ENCODE measurements at regions not wholly inside any gene's neighbourhood (a gene's known extent, or its start where the extent isn't known, plus 50 kb on each side); places are given as distances from the start of the nearest gene placed in this dataset.

DNA sequence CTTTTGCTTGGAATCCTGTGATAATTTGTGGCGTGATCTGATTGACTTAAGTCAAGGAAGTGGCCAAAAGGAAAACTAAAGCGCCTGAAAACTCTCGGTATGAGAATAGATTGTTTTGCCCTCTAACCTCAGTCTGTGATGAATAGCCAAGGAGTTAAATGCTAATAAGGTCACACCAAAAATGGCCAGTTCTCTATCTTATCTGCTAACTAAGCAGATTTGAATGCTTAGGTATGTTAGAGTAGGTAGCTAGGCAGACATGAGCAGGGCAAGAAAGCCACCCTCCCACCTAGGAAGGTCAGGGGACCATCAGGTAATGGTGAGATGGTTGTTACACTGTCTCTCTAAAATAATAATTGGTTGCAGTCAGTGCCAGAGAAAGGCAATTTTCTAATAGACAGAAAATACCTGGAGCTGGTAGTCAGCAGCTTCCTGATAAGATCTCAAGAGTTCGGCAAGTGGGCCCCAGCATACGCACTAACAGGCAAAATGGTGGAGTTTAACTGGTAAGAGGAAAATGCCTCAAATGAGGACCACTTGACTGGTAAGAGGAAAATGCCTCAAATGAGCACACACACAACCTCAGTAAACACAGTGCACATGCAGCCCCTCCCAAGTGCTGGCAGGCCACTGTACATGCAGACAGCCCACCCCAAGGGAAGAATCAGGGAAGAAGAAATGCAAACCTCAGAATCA is 468.4 kb downstream of the MBD2 start:
- DNase-seq (ENCODE audit: low read depth, low spot score) = no peak

DNA sequence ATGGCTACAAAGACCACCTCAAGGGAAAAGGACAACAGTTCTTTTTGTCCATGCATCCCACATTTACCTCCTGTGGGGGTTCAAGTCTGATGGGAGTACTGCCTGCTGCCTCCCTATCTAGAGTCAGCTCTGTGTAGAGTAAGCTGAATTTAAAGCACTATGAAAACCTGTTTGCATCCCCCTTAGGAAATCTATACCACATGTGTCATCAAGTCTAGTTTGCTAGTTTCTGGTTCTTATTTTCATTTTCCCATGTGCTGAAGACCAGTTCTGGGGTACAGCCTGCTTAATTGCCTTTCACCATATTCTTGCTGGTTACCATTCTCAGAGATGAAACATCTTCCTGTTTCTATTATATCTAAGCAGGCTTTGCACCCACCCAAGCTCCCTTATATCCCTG is 470.3 kb downstream of the MBD2 start:
- no peak for DNase-seq (ENCODE audit: low read depth, low spot score)

DNA sequence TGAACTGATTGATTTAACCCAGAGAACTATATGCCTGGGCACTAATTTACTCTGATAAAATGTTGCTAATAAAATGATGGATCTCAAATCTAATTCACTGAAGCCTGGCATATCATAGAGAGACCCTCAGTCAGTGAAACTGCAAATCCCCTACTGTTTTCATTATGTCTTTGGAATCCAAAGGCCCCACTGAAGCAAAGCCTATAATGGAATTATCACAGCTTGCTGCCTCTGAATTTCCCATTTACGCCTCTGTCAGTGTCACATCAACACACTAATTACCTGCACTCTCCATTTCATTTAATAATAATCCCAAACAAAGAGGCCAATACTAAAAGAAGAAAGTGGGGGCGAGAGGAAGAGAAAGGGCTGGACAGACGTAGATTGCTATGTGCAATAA is 470.9 kb downstream of the MBD2 start:
- DNase-seq (ENCODE audit: low read depth, low spot score) = no peak

DNA sequence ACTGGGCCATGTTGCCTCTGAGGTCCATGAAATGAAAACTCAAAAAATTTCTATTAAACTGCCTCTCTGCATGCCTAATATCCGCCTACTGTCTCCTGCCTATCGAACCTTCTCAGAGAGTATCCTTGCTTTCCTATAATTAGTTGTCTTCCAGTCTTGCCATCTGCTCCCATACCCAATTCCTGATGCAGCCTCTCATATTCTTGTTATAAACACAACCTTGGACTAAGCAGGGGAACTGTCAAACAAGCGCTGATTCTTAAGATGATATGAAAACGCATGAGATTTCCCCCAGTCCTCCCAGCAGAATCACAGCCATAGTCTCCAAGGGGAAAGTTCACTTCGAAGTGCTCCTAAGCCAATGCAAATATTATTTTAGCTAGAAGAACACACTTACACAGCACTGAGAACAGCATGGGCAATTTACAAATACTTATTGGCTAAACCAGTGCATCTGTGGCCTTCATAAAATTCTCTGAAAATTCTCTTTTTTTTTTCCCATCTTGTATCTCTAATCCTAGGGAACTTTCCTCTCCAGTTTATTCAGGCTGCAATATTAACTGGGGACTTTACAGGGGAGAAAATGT is 471.6 kb downstream of the MBD2 start:
- no peak for DNase-seq (ENCODE audit: low read depth, low spot score)

DNA sequence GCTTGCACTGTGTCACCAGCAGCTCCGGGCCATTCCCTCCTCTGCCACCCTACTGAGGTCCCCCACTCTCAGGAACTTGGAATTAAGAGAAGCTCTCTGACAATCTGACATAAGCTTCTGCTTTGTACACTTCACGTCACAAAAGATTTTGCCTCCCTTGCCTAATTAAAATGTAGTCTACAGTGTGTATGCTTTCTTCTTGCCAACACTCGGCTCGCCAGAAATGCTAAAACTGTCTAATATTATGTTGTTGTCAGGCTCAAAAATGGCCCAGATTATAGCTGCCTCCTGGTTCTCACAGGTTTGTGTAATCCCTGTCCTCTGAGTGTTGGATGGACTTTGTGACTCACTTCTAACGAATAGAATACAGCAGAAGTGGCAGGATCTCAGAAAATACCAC is 474.7 kb downstream of the MBD2 start:
- DNase-seq (ENCODE audit: low read depth, low spot score) = no peak

DNA sequence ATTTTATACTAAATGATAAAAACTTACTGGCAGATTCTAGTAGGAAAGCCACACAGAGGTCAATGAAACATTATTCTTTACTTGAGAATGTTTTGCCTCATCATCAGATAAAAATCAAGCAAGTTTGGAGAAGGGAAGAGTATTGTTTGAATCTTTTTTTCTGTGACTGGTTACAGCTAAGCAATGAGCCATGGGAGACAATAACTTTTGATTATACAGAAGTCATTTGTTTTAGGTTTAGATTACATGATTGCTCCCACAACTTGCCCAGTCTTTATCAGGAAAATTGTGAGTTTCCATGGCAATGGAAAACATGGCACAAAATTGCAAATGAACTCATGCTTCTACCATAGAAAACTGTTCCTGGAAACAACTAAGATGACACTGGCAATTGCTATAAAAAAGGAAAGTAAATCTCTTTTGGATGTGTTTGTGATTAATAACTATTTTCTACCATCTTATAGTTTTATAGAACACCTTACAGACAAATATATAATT is 476.8 kb downstream of the MBD2 start:
- no peak for DNase-seq (ENCODE audit: low read depth, low spot score)

DNA sequence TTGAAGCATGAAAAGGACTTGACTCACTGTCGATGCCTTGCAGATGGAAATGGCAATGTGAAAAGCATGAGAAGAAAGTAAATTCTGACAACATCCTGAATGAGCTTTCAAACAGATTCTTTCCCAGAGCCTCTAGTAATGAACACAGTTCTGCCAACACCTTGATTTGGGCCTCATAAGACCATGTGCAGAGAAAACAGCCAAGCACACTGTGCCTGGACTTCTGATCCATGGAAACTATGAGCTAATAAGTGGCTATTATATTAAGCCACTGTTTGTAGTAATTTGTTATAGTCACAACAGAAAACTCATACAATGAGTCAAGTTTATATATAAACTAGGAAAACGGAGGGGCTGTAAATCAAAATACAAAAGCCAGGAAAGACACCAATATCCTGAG is 477.3 kb downstream of the MBD2 start:
- no peak for DNase-seq (ENCODE audit: low read depth, low spot score)

DNA sequence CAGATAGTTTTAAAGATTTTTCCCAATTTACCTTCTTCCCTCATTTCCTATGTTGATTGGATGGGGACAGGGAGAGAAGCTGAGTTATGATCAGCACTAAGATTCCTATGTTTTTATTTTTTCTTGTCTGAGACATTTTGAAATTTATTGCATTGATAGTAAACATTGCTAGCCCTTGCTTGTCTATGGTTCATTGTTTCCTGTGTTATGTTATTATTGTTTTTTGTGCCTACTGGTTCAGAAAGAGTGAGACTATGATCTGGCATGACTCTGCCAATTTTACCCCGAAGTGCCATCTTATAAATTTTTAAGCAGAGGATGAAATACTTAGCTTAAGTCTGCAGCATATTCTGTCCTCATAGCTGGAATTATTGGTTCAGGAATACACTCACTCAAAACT is 478.5 kb downstream of the MBD2 start:
- DNase-seq (ENCODE audit: low read depth, low spot score) = no peak

DNA sequence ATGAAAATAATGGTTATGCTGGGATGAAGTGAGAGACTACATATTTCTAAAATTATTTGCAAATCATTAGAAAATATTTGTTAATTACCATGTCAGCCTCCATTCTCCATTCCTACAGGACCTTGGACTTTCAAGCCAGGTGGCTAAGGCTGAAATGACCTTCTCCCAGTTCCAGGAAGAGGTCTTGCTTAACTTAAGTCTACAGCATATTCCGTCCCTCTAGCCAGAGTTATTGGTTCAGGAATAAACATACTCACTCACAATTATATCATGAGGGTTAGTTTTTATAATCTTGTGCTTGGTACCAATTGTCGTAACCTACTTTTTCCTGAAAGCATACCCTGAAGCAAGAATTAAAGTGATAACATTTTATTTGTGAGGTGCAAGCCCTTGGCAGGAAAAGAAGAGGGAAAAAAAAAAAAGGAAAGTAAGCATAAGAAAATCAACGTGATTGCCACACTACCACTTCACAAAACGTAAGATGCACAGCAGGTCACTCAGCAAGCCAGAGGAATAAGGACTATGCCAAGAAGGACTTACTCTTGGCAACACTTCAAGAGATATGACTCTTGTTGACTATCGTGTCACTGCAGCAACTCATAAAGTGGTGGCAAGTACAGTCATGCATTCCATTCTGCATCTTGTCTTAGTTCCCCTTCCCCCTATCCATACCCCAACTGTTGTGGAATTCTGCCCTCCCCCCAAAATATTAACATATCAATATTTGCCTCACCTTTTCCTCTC is 479.1 kb downstream of the MBD2 start:
- DNase-seq (ENCODE audit: low read depth, low spot score) = no peak

DNA sequence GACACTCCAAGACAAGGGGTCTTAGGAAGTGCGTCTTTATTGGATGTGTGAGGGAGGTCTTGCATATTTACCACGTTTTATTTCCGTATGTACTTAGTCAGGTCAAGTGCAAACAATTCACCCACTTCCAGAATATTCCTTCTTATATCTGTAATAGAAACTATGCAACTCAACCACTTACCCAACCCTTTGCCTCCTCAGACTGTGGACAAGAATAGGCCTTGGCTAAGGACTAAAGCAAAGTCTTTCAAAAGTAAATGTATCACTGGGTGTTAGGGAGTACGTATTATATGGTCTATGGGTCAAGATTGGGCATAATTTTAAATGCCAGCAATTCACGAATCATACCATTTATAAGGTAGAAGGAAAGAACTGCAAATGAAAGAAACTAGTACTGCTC is 484.8 kb downstream of the MBD2 start:
- no peak for DNase-seq (ENCODE audit: low read depth, low spot score)

DNA sequence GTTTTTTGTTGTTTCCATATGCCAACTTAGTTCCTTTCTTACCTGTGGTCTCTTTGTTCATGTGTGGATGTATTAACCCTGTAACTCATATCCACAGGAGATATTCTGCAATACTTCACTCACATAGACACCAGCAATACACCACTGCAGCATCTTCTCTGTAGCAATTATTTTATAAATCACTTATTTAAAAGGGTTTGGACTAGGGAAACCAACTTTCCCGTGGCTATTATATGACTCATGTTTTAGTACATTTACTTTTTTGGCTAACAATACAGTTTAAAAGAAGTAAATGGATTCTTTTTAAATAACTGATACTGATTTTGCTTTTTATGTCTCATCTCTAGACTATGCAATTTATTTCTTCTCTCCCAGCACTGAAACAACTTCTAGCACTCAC is 488.9 kb downstream of the MBD2 start:
- DNase-seq (ENCODE audit: low read depth, low spot score) = no peak

DNA sequence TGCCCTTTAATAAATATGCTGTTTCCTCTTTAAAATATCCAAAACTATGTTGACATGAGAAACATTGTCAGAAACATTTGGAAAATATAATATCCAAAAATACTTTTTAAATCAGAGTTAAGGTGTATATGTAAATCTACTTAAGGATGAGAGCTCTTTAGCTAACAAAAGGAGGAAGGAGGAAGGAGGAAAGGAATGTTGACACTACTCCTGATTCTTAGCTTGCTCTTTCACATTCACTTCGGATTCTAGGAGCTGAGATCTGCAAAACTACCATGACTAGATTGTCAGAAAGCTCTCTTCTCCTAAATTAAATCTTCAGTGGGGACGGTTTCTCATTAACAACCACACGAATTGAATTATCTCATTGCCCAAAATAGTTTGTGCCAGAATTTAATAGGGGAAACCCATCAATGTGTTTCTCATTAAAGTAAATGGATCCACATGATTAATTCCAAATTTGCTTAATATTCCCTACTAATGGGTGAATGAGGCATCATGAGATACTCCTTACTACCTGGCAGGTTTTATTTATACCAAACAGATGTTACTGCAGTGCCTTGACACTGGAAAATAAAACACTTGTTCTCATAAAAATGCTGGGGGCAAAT is 509.1 kb downstream of the MBD2 start:
- no peak for DNase-seq (ENCODE audit: low read depth, low spot score)

DNA sequence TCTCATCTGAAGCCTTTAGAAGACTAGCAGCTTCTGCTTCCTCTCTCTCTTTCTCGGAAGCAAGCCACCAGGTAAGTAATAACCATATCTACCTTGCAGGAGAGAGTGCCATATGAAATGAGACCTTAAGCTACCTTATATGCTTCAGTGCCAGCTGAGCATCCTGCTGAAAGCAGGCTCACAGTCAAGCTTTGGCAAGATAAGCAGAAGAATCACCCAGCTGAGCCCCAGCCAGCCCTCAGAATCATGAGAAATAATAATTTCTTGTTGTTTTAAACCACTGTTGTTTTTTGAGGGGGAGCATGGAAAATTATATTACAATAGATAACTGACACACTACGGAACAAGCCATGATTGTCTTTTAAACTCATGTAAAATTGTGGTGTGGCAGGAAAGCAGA is 514.4 kb downstream of the MBD2 start:
- no peak for DNase-seq (ENCODE audit: low read depth, low spot score)

DNA sequence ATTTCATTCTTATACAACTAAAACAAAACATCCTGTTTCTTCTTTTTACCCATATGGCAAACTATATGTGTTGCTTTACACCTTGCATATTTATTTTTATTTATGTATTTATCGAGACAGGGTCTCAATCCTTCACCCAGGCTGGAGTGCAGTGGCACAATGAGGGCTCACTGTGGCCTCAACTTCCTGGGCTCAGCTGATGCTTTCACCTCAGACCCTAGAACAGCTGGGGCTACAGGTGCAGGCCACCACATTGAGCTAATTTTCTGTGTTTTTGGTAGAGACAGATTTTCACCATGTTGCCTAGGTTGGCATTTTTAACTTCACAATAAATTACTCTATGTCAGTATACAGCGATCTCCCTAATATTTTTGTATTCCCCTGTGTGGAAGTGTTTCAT is 522.0 kb downstream of the MBD2 start:
- DNase-seq (ENCODE audit: low read depth, low spot score) = no peak

DNA sequence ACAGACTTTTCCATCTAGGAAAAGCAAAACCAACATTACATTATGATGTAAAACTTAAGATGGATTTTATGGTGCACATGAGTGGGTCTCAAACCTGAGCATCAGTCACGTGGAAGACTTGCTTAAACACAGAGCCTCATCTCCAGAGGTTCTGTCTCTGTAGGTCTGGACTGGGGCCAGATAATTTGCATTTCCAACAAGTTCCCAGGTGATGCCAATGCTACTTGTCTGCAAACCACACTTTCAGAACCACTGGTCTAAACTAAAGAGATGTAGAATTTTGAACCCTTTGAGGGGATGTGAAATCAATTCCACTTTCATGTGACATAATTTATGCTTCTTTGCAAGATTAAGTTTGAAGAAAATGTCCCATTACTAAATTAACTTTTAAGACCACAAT is 522.8 kb downstream of the MBD2 start:
- DNase-seq (ENCODE audit: low read depth, low spot score) = no peak

DNA sequence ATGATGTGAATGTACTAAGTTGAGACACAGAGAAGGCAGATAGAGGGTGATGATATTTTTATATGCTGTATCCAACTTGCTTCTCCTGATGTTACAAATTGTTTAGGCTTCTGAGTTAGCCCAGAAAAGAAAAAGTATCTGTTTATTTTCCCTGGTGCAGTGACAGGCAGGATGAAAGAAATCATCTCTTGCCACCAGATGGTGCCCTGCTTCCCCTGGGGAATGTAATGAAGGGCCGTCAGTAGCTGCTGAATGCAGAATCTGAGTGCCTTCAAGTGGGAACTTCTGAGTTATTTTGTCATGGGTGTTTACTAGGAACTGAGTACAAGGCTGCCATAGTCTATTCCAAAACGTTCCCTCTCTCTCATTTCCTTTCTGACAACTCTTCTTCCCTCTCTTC is 525.6 kb downstream of the MBD2 start:
- DNase-seq (ENCODE audit: low read depth, low spot score) = no peak

DNA sequence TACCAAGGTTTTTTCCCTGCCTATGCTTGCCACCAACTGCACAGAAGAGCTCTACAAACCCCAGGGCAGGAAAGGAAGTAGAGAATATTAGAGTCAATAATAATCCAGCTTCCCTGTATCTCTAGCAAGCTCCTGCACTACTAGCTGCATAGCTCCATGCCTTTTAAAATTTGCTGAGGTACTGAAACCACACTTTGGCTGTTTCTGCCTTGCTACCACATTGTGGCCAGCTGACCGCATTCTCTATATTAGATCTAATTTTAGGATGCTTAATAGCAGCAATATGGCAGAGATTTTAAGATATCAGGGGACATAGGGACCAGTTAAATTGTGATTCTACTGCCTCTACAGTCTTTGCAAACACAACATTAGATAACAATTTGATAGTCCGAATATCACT is 534.6 kb downstream of the MBD2 start:
- DNase-seq (ENCODE audit: low read depth, low spot score) = no peak

DNA sequence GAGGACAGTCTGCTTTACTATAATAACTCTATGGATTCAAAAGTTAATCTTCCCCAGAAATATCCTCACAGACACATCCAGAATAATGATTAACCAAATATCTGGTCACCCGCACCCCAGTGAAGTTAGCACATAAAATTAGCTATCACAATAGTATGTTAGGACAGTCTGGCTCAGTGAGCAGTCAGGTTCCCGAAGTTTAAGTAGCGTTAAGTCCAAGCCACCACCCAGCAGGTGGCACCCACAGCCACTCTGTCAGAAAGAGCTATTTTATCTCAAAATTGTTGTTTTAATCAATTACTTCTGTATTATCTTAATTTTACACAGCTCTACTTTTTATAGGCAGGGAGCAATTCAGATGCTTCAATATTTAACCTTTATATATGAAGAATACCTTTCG is 537.5 kb downstream of the MBD2 start:
- no peak for DNase-seq (ENCODE audit: low read depth, low spot score)

DNA sequence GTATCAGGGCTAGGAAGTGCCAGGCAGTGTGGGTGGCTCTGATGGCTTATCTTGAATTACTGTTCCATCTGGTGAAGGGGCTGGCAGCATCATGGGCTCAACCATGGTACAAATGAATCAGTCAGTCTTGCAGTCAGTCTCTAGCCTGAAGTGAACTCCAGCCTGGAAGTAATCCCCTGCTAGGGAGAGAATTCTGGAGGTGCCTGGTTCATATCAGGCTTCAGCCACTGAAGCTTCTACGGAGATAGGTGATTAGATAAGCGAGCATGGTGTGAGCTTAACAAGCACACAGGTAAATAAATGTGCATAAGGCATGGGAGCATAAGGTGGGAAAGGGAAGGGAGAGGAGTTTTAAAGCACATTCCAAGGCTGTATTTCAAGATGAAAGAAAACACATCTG is 541.7 kb downstream of the MBD2 start:
- no peak for DNase-seq (ENCODE audit: low read depth, low spot score)

DNA sequence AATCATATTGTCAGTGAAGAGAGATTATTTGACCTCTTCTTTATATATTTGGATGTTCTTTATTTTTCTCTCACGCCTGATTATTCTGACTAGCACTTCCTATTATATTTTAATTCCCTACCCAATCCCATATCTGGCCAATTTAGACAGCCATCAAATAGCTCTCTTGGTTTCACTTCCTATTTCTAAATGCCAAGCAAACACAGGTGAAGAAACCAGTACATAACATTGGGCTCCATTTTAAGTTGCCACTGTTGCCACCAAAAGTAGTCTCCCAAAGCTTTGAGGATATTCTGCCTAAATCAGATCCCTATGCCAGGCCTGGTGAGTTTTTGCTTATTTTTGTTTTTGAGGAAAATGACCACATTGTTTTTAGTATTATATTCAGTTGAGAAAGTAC is 547.0 kb downstream of the MBD2 start:
- DNase-seq (ENCODE audit: low read depth, low spot score) = no peak

DNA sequence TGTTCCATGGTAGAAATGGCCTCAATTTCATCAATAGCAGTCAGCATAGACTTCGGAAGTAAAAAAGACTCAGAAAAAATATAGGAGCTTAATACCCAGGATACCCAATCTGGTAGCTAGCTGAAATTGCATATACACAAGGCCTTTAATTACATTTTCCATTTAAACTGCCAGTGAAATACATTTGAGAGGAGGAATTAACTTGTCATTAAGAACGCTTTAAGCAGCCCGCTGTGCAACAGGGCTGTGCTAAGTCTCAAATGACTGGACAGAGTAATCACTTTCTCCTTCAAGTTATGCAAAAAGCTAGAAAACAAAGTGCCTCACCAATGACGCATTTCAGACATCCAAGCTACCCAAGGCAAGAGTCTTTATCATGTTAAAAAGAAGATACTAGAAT is 558.8 kb downstream of the MBD2 start:
- DNase-seq (ENCODE audit: low read depth, low spot score) = no peak

DNA sequence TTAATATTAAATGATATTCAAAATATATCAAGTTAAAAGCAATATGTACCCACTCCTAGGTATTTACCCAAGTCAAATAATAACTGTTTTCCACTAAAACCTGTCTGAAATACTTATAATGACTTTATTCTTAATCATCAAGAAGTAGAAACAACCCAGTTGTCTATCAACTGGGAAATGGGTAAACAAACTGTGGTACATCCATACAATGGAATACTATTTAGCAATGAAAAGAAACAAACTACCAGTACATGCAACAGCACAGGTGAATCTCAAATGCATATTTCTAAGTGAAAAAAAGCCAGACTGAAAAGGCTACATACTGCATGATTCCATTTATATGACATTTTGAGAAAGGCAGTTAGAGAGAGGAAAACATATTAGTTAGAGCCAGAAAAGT is 559.9 kb downstream of the MBD2 start:
- DNase-seq (ENCODE audit: low read depth, low spot score) = no peak

All from pulmonary artery endothelial cell (primary cell).